Fibroblast of lung (primary cell): ENCODE measurements at regions not wholly inside any gene's neighbourhood (a gene's known extent, or its start where the extent isn't known, plus 50 kb on each side); places are given as distances from the start of the nearest gene placed in this dataset.
A peak's percentile ranks its signal among the peaks of the same experiment; 100 is the strongest.
"Not testable (repeated sequence)": the region's sequence is repeated elsewhere in the genome, so short reads cannot be mapped to it uniquely, and the experiment has no call there.

Experiments
- DNase-seq, 2 donors: peaks; one replicate each; pipeline versions ENCODE4 v3.0.0 to v3.0.0-alpha.2; 2010; ENCODE audit warnings: low read depth in 2 of 2
- H2AFZ ChIP-seq: 2 replicates; pipeline ENCODE4 v1.5.1; 2012; ENCODE audit warnings: low read length, control low read depth, inconsistent platforms
- H3K27ac ChIP-seq: 2 replicates; pipeline ENCODE4 v1.5.1; 2011; ENCODE audit warnings: low read length, control low read depth; ENCODE audit not compliant: insufficient read depth
- H3K27me3 ChIP-seq: 2 replicates; pipeline ENCODE4 v1.5.1; 2011; ENCODE audit warnings: mild to moderate bottlenecking, low read length; ENCODE audit not compliant: control insufficient read depth, insufficient read depth
- H3K36me3 ChIP-seq: 2 replicates; pipeline ENCODE4 v1.5.1; 2011; ENCODE audit warnings: low read length; ENCODE audit not compliant: control insufficient read depth, insufficient read depth
- H3K4me1 ChIP-seq: 2 replicates; pipeline ENCODE4 v1.5.1; 2011; ENCODE audit warnings: low read length; ENCODE audit not compliant: control insufficient read depth, insufficient read depth; ENCODE audit errors: extremely low read depth
- H3K4me2 ChIP-seq: 2 replicates; pipeline ENCODE4 v1.5.1; 2011; ENCODE audit warnings: low read length, control low read depth; ENCODE audit not compliant: insufficient read depth; ENCODE audit errors: extremely low read depth
- H3K4me3 ChIP-seq, 4 experiments: fragments of 200-600 bp in 1 of 4; sonication (generic) in 1 of 4; replicated peaks in 1 of 4; 2 replicates each; pipeline ENCODE4 v1.5.1; 2011 to 2016; ENCODE audit warnings: low read length in 4 of 4, low read depth in 3 of 4, mild to moderate bottlenecking in 3 of 4, control low read depth in 2 of 4, inconsistent platforms in 1 of 4, mixed read lengths in 1 of 4; ENCODE audit not compliant: insufficient read depth in 1 of 4; ENCODE audit errors: control extremely low read depth in 1 of 4
- H3K79me2 ChIP-seq: 2 replicates; pipeline ENCODE4 v1.5.1; 2012; ENCODE audit warnings: mild to moderate bottlenecking, low read length, inconsistent platforms; ENCODE audit not compliant: control insufficient read depth, insufficient read depth
- H3K9ac ChIP-seq: 2 replicates; pipeline ENCODE4 v1.5.1; 2011; ENCODE audit warnings: mild to moderate bottlenecking, low read length, control low read depth; ENCODE audit not compliant: insufficient read depth
- H3K9me3 ChIP-seq: 2 replicates; pipeline ENCODE4 v1.5.1; 2012; ENCODE audit warnings: low read depth, low read length; ENCODE audit not compliant: control insufficient read depth, insufficient read depth
- H4K20me1 ChIP-seq: 2 replicates; pipeline ENCODE4 v1.5.1; 2011; ENCODE audit warnings: low read length; ENCODE audit not compliant: control insufficient read depth, insufficient read depth; ENCODE audit errors: extremely low read depth
- EZH2 ChIP-seq: IDR thresholded peaks from 2 replicates; pipeline ENCODE4 v1.5.1; 2012; ENCODE audit warnings: low read length, control low read depth, mild to moderate bottlenecking; ENCODE audit errors: missing control alignments
- TF ChIP-seq, protein P1 (sequence below), 2 donors: IDR thresholded peaks in 1 of 2; conservative IDR thresholded peaks in 1 of 2; 1 replicate in 1 of 2; 2 replicates in 1 of 2; pipeline ENCODE4 v1.5.1; 2011 to 2012; ENCODE audit warnings: low read length in 2 of 2, control low read depth in 1 of 2, inconsistent platforms in 1 of 2, low read depth in 1 of 2, mild to moderate bottlenecking in 1 of 2

DNA sequence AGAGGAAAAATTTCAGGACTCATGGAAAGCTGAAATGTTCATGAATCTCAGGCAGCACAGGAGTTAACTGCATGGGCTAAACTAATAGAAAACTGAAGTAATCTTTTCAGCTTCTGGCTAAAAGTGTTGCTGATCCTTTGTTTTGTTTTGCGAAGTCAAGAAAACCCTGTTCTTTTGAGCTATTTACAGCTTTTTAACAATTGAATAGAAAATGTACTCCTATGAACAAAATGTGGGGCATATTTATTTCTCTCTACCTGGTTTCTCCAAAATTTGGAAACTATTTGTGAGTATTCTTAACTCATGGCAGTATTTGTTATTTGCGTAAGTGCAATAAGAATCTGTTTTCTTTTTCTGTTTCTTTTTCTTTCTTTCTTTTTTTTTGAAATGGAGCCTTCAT lies 818.8 kb upstream of the CITED2 start:
- Histone ChIP-seq H3K27ac (no peak overlapping the region), H3K4me3 (no peak overlapping the region), H3K79me2 (no peaks in the 10 kb centered on the region), H3K27me3 (no peaks in the 10 kb centered on the region), H3K4me1 (no peaks in the 10 kb centered on the region), H4K20me1 (no peaks in the 10 kb centered on the region), H3K9ac (no peak overlapping the region), H2AFZ (no peak overlapping the region), H3K36me3 (no peaks in the 10 kb centered on the region), H3K9me3 (no peaks in the 10 kb centered on the region), H3K4me2 (no peak overlapping the region)
- DNase-seq, result peak; percentile 5 to 19
- TF ChIP-seq, protein P1, sequence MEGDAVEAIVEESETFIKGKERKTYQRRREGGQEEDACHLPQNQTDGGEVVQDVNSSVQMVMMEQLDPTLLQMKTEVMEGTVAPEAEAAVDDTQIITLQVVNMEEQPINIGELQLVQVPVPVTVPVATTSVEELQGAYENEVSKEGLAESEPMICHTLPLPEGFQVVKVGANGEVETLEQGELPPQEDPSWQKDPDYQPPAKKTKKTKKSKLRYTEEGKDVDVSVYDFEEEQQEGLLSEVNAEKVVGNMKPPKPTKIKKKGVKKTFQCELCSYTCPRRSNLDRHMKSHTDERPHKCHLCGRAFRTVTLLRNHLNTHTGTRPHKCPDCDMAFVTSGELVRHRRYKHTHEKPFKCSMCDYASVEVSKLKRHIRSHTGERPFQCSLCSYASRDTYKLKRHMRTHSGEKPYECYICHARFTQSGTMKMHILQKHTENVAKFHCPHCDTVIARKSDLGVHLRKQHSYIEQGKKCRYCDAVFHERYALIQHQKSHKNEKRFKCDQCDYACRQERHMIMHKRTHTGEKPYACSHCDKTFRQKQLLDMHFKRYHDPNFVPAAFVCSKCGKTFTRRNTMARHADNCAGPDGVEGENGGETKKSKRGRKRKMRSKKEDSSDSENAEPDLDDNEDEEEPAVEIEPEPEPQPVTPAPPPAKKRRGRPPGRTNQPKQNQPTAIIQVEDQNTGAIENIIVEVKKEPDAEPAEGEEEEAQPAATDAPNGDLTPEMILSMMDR (conservative IDR thresholded peaks at IDR 0.05 in 1 of 2, IDR thresholded peaks at IDR 0.05 in 1 of 2; ENCODE audit: low read depth in 1 of 2, low read length in 2 of 2), result no peak
- TF ChIP-seq EZH2, result no peak

DNA sequence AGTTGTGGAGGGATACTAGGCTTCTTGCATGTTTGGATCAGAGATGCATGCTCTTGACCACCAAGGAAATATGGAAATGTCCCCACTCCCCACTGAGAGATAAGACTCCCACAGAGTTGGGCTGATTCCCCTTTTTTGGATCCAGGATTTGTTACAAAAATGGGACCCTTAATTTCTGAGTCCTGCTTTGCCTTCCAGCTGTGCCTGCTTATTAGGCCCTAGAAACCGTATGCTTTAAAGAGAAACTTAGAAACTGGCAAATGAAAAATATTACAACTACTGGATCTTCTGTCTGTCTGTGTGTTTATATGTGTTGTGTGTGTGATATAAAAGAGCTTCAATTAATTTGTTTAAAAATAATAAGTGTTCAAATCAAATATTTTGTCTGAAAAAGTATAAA lies 817.6 kb upstream of the CITED2 start:
- H3K27ac ChIP-seq, result no peak overlapping the region
- H3K27me3 ChIP-seq, result no peaks in the 10 kb centered on the region
- H4K20me1 ChIP-seq, result no peaks in the 10 kb centered on the region
- no peak overlapping the region for H3K4me2 ChIP-seq
- TF ChIP-seq, protein P1 (conservative IDR thresholded peaks at IDR 0.05 in 1 of 2, IDR thresholded peaks at IDR 0.05 in 1 of 2; ENCODE audit: low read depth in 1 of 2, low read length in 2 of 2), result no peak
- no peak for TF ChIP-seq EZH2
- no peaks in the 10 kb centered on the region for H3K9me3 ChIP-seq
- H3K36me3 ChIP-seq, result no peaks in the 10 kb centered on the region
- H3K79me2 ChIP-seq, result no peaks in the 10 kb centered on the region
- H2AFZ ChIP-seq, result no peak overlapping the region
- H3K4me1 ChIP-seq, result no peaks in the 10 kb centered on the region
- H3K4me3 ChIP-seq, result no peak overlapping the region
- no peak overlapping the region for H3K9ac ChIP-seq
- no peak for DNase-seq

DNA sequence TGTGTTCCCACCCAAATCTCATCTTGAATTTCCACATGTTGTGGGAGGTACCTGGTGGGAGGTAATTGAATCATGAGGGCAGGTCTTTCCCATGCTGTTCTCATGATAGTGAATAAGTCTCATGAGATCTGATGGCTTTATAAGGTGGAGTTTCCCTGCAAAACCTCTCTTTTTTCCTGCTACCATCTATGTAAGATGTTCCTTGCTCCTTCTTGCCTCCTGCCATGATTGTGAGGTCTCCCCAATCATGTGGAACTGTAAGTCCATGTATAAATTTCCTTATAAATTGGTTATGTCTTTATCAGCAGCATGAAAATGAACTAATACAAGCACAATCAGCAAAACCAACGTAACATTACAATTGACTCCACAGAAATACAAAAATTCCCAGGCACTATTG lies 814.8 kb upstream of the CITED2 start:
- not testable (repeated sequence) for H3K4me1 ChIP-seq

More for the DNA sequence above, 814.8 kb upstream of the CITED2 start:
- not testable (repeated sequence) for H3K36me3 ChIP-seq, DNase-seq, H3K27me3 ChIP-seq, H3K9ac ChIP-seq, H3K79me2 ChIP-seq, H2AFZ ChIP-seq, H3K4me2 ChIP-seq, H3K27ac ChIP-seq, H3K9me3 ChIP-seq, H4K20me1 ChIP-seq, H3K4me3 ChIP-seq
